HFFc6 (cell line): ENCODE measurements at regions not wholly inside any gene's neighbourhood (a gene's known extent, or its start where the extent isn't known, plus 50 kb on each side); places are given as distances from the start of the nearest gene placed in this dataset.
"Not testable (repeated sequence)": the region's sequence is repeated elsewhere in the genome, so short reads cannot be mapped to it uniquely, and the experiment has no call there.

Source experiments
- DNase-seq: peaks from one replicate; pipeline ENCODE4 v3.0.0-alpha.2; 2018
- H3K27ac Mint-ChIP-seq: 2 replicates; pipeline ENCODE4 v1.8.0; 2020; ENCODE audit warnings: mild to moderate bottlenecking, mixed read lengths
- H3K27me3 Mint-ChIP-seq: 2 replicates; pipeline ENCODE4 v1.8.0; 2021; ENCODE audit warnings: mild to moderate bottlenecking, moderate library complexity, mixed read lengths; ENCODE audit not compliant: insufficient read depth
- H3K36me3 Mint-ChIP-seq: 2 replicates; pipeline ENCODE4 v1.8.0; 2021; ENCODE audit warnings: low read depth, mixed read lengths
- H3K4me1 Mint-ChIP-seq: 2 replicates; pipeline ENCODE4 v1.8.0; 2020; ENCODE audit warnings: low read depth, mixed read lengths
- H3K4me3 Mint-ChIP-seq: 2 replicates; pipeline ENCODE4 v1.8.0; 2020; ENCODE audit warnings: mild to moderate bottlenecking, moderate library complexity, mixed read lengths
- H3K9me3 Mint-ChIP-seq: 2 replicates; pipeline ENCODE4 v1.8.0; 2020; ENCODE audit warnings: mild to moderate bottlenecking, mixed read lengths
- TF ChIP-seq, protein P1 (sequence below): fragments of 200-600 bp; sonication (generic); IDR thresholded peaks from 2 replicates; pipeline ENCODE4 v1.5.0; 2021; ENCODE audit warnings: antibody characterized with exemption, mild to moderate bottlenecking

DNA sequence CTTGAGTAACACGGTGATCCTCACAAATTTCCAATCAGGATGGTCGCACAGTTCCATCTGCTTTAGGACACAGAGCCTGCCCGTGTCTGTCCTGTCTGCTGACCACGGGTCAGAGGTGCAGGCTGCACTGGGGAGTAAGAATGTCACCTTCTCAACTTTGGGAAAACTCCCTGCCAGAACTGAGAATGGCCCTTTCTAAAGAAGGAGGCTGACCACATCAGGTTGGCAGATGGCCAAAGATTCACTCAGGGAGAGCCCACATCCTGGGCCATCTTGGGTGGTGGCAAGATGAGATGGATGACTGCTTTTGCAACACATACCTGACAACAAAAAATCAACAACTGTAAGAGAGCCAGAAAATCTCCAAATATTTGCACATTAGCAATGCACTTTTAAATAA is 101.9 kb downstream of the IGLL1 start:
- Mint-ChIP-seq H3K27ac (no peak overlapping the region), H3K4me3 (no peak overlapping the region), H3K9me3 (no peaks in the 10 kb centered on the region), H3K36me3 (no peaks in the 10 kb centered on the region), H3K4me1 (peaks cover 10% of the 10 kb centered on the region), H3K27me3 (peaks cover 21% of the 10 kb centered on the region)
- DNase-seq, result no peak
- TF ChIP-seq, protein P1, sequence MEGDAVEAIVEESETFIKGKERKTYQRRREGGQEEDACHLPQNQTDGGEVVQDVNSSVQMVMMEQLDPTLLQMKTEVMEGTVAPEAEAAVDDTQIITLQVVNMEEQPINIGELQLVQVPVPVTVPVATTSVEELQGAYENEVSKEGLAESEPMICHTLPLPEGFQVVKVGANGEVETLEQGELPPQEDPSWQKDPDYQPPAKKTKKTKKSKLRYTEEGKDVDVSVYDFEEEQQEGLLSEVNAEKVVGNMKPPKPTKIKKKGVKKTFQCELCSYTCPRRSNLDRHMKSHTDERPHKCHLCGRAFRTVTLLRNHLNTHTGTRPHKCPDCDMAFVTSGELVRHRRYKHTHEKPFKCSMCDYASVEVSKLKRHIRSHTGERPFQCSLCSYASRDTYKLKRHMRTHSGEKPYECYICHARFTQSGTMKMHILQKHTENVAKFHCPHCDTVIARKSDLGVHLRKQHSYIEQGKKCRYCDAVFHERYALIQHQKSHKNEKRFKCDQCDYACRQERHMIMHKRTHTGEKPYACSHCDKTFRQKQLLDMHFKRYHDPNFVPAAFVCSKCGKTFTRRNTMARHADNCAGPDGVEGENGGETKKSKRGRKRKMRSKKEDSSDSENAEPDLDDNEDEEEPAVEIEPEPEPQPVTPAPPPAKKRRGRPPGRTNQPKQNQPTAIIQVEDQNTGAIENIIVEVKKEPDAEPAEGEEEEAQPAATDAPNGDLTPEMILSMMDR, result no peak

DNA sequence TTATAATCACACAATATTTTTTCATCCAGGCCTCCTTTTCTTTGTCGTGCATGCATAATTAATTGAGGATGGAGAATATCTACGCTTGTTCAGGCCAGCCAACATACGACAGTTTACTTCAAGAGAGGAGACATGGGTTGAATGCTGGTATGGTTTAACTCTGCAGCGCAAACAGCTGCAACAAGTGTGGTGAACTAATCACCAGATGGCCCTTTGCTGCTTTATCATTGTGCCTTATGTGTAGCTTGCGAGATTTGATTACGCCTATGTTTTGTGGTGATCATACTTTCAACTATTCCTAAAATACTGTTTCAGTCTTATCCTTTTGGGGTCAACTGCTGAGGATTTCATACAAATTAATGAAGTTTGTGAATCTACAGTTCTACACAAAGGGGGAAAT is 105.6 kb downstream of the IGLL1 start:
- H3K4me3 Mint-ChIP-seq, H3K36me3 Mint-ChIP-seq, H3K4me1 Mint-ChIP-seq, H3K27ac Mint-ChIP-seq, H3K9me3 Mint-ChIP-seq, DNase-seq: not testable (repeated sequence)
- H3K27me3 Mint-ChIP-seq, result peaks cover 11% of the 10 kb centered on the region

DNA sequence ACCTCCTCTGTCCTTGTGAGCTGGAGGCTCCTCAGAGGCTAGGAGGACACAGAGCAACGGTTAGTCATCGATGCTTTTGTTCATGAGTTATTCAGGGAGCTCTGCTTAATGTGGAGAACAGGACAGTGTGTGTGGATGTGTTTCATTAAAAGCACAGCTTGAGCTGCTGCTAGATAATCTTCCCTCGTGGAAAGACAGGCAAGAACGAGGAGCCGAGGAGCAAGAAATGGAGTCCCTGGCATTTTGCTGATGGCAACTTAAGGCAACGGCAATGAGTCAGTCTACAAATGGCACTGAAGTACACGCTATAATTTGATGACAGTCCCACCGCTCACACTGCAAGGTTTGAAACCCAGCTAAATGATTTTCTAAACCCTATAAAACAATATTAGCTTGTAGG is 106.2 kb downstream of the IGLL1 start:
- no peak overlapping the region for H3K27ac Mint-ChIP-seq
- no peaks in the 10 kb centered on the region for H3K36me3 Mint-ChIP-seq
- peaks cover 10% of the 10 kb centered on the region for H3K4me1 Mint-ChIP-seq
- TF ChIP-seq, protein P1, result no peak
- no peak for DNase-seq
- H3K27me3 Mint-ChIP-seq, result peaks cover 11% of the 10 kb centered on the region
- H3K4me3 Mint-ChIP-seq, result no peak overlapping the region
- H3K9me3 Mint-ChIP-seq, result no peaks in the 10 kb centered on the region

DNA sequence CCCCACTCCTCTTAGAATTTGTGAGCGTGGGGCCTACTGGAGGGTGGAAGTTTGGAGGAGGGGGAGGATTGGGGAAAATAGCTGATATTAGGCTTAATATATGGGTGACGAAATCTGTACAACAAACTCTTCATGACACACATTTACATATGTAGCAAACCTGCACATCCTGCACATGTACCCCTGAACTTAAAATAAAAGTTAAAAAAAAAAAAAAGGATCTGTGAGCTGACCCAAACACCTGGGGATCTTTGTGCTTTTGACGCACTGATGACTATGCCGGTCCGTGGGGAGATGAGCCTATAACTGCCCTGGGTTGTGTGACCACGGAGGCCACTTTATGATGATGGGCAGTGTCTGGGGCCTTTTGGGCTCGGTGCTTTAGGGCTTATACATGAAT is 107.7 kb downstream of the IGLL1 start:
- not testable (repeated sequence) for H3K4me3 Mint-ChIP-seq, H3K27ac Mint-ChIP-seq, DNase-seq, H3K9me3 Mint-ChIP-seq, H3K27me3 Mint-ChIP-seq, H3K36me3 Mint-ChIP-seq, H3K4me1 Mint-ChIP-seq

DNA sequence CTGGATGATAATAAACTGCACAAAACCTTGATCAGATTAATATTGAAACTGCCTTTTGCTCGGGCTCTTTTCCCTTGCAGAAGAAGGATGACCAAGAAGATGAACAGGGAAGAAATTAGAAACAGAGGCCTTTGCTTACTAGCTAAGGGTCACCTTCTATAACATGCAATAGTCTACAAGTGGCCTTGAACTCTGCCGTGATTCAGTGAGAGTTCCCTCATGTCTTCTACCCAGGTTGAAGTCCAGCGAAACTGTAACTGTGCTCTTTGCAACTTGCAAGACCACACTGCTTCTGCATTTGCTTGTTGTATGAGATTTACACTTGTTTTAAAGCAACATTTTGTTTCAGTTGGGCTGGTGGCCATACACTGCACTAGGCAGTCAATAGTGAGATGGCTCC is 108.4 kb downstream of the IGLL1 start:
- TF ChIP-seq, protein P1, result no peak
- H3K27me3 Mint-ChIP-seq, result peaks cover 12% of the 10 kb centered on the region
- no peak overlapping the region for H3K27ac Mint-ChIP-seq
- peaks cover 6% of the 10 kb centered on the region for H3K4me1 Mint-ChIP-seq
- no peak for DNase-seq
- no peak overlapping the region for H3K4me3 Mint-ChIP-seq
- no peaks in the 10 kb centered on the region for H3K36me3 Mint-ChIP-seq
- no peaks in the 10 kb centered on the region for H3K9me3 Mint-ChIP-seq

DNA sequence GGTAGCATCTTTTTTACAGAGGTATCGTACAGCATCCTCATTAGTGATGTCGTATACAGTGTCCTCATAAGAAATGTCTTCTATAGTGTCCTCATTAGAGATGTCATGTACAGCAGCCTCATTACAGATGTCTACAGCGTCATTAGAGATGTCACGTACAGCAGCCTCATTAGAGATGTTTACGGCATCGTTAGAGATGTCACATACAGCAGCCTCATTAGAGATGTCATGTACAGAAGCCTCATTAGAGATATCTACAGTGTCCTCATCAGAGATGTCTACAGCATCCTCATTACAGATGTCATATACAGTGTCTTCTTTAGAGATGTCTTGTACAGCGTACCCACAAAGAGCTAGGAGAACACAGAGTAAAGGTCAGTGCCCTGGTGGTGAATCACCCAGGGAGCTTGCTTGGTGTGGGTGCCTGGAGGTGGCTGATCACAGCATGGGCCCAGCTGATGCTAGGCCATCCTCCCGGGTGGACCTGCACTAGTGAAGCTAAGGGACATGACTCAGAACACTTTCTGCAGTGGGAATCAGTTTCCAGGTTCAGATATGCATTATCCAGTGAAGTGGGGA is 109.2 kb downstream of the IGLL1 start:
- H3K4me3 Mint-ChIP-seq, result no peak overlapping the region
- peaks cover 6% of the 10 kb centered on the region for H3K4me1 Mint-ChIP-seq
- H3K9me3 Mint-ChIP-seq, result no peaks in the 10 kb centered on the region
- H3K27me3 Mint-ChIP-seq, result peaks cover 18% of the 10 kb centered on the region
- no peak overlapping the region for H3K27ac Mint-ChIP-seq
- TF ChIP-seq, protein P1, result no peak
- DNase-seq, result no peak
- no peaks in the 10 kb centered on the region for H3K36me3 Mint-ChIP-seq
